NCI-H2107 treated with DMSO at 0.1 percent for 48 hours (cell line): ENCODE measurements at regions not wholly inside any gene's neighbourhood (a gene's known extent, or its start where the extent isn't known, plus 50 kb on each side); places are given as distances from the start of the nearest gene placed in this dataset.
"Not testable (repeated sequence)": the region's sequence is repeated elsewhere in the genome, so short reads cannot be mapped to it uniquely, and the experiment has no call there.

Source experiments
- DNase-seq: peaks from one replicate; lab custom pipeline; 2025; ENCODE audit not compliant: unreplicated experiment; lab: John Stamatoyannopoulos, UW

GRCh38 chr17:54666559-54666958 is 234.1 kb upstream of the TOM1L1 start:
- no peak for DNase-seq

DNA sequence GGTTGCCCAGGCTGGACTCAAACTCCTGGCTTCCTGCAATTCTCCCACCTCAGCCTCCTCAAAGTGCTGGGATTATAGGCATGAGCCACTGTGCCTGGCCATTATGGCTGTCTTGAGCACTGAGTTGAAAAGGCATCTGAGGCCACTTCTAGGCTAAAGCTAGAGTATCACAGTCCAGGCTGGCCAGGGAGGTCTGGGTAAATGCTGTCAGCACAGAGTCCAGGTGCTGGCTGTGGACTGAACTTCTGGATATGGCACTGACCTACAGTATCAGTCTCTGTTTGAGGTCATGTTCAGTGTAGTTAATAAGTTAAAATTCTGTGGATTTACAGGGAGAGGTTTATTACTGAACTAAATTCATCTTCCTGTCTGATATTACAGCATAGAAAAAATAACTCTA is 222.5 kb upstream of the TOM1L1 start:
- DNase-seq: no peak

- no peak for DNase-seq
Measured at GRCh38 chr17:54680410-54680809, 220.2 kb upstream of the TOM1L1 start.

GRCh38 chr17:54694287-54694887 is 206.3 kb upstream of the TOM1L1 start:
- DNase-seq: no peak

DNA sequence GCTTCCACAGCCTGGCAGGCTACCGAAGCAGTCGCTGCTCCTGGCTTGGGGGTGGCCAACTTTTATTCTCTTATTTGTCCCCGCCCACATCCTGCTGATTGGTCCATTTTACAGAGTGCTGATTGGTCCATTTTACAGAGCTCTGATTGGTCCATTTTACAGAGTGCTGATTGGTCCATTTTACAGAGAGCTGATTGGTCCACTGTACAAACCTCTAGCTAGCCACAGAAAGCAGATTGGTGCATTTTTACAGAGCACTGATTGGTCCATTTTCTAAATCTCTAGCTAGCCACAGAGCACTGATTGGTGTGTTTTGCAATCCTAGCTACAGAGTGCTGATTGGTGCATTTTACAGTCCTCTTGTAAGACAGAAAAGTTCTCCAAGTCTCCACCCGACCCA is 187.9 kb upstream of the TOM1L1 start:
- not testable (repeated sequence) for DNase-seq

DNA sequence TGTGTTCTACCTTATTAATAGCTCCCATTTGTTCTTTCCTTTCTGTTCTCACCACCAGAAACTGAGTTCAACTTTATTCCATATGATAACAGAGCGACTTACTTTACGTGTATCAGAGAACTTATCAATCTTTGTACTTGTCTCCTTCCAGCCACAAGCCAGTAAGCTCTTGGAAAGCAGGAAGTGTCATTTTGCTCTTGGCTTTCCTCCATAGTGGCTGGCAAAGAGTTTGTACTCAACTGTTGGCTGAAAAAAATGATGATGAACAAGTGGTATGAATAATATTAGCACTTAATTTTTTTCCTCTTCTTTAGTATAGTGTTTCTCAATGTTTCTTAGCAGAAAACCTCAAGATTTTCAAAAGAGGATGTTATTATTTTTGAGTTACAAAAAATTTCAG is 182.4 kb upstream of the TOM1L1 start:
- DNase-seq: no peak

- DNase-seq: no peak
Measured at GRCh38 chr17:54727624-54728023, 173.0 kb upstream of the TOM1L1 start.

- DNase-seq: no peak
Measured at GRCh38 chr17:54736573-54736972, 164.1 kb upstream of the TOM1L1 start.

GRCh38 chr17:54738496-54738895 is 162.2 kb upstream of the TOM1L1 start:
- DNase-seq: no peak

- DNase-seq: no peak
Measured at GRCh38 chr17:54744750-54745149, 155.9 kb upstream of the TOM1L1 start.

- no peak for DNase-seq
Measured at GRCh38 chr17:54745239-54745638, 155.4 kb upstream of the TOM1L1 start.

GRCh38 chr17:54745862-54746261 is 154.8 kb upstream of the TOM1L1 start:
- DNase-seq: no peak

DNA sequence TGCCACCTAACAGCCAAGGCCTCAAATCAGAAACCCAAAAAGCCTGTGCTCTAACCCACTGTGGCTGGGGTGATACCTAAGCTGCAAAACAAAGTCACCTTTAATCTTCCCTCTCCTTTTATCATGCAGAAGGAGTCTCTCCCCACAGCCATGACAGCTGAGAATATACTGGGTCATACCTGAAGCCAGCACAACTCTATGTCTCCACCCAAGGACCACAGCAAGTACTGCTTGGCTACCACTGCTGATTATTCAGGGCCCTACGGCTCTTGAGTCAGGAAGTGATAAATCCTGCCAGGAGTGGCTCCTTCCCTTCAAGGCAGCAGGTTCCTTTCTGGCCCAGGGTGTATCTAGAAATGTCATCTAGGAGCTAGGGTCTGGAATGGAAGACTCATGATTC is 151.5 kb upstream of the TOM1L1 start:
- DNase-seq: no peak

DNA sequence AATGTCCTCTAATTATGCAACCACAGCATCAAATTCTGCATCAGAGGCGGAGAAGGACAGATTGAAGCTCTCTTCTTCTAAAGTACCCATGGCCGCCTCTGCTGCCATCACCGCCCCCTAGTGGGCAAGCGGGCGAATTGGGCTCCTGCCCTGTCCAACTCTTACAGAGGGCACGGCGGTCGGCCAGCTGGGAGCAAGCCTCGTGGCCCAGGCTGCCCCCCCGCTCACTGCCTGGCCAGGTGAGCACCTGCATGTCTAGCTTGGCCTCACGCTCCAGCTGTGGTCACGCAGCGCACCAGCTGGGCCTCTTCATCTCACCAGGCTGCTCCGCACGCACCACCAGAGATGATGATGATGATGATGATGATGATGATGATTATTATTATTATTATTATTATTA is 146.1 kb upstream of the TOM1L1 start:
- DNase-seq: no peak

DNA sequence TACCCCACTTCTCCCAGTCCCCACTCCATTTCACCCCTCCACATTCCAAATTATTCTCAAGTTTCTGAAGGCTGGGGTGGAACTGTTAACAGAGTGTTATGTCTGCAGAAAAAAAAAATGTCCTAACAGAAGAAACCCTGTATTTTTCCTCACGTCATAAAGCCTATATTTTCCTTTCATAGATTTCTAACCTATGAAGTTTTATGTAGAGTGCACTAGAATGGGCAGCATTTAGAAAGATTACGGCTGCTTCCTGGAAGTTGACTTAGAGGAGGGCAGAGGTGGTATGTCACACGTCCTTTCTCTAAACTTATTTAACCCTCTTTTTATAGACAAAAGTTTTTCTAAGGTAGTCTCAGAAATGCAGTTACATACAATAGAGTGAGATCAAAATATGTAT is 139.8 kb upstream of the TOM1L1 start:
- DNase-seq: no peak

DNA sequence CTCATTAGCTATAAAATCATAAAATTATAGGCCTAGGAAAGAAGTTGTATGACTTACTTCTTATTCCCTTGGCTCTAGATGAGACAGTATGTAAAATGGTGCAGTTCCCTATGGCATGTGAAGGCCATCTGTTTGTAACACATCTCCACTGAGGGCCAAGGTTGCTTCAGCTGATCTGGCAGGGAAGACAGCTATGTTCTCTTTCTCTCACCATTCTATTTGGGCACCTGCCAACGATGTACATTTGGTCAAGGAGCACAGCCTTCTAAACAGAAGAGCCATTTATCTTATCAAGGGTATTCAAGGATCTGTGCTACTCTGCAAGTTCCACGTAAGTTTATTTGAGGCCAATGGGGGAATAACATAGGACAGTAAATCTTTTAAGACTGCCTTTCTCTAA is 129.8 kb upstream of the TOM1L1 start:
- no peak for DNase-seq

GRCh38 chr17:54771409-54771915 is 129.2 kb upstream of the TOM1L1 start:
- DNase-seq: no peak

- DNase-seq: no peak
Measured at GRCh38 chr17:54780238-54780637, 120.4 kb upstream of the TOM1L1 start.

GRCh38 chr17:54781389-54781788 is 119.3 kb upstream of the TOM1L1 start:
- DNase-seq: no peak

- DNase-seq: no peak
Measured at GRCh38 chr17:54784305-54784704, 116.3 kb upstream of the TOM1L1 start.

DNA sequence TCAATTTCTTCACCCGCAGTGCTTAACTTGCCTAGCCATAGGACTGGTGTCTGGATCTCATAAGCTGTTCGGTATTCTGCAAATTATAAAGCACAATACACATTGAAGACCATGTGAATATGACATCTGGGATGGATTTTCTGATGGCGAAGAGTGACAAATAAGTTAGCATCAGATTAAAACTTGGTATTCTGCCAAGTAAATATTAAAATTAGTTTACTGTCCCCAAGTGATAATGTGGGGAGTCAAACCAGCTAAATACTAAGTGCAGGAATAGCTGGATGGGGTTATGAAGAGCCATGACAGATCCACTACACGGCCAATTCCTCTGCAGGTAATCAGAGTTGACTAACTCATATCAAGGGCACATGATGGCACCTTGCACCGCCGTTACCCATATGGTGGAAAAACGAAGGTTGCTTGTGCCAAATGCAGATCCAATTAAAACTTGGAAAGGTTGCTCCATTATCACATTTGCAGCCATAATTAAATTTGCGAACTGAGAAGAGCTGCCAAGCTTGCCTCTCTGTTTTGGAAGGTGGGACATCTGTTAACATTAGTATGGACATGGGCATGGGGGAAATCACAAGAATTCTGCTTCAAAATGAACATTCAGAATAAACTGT is 114.9 kb upstream of the TOM1L1 start:
- DNase-seq: no peak

DNA sequence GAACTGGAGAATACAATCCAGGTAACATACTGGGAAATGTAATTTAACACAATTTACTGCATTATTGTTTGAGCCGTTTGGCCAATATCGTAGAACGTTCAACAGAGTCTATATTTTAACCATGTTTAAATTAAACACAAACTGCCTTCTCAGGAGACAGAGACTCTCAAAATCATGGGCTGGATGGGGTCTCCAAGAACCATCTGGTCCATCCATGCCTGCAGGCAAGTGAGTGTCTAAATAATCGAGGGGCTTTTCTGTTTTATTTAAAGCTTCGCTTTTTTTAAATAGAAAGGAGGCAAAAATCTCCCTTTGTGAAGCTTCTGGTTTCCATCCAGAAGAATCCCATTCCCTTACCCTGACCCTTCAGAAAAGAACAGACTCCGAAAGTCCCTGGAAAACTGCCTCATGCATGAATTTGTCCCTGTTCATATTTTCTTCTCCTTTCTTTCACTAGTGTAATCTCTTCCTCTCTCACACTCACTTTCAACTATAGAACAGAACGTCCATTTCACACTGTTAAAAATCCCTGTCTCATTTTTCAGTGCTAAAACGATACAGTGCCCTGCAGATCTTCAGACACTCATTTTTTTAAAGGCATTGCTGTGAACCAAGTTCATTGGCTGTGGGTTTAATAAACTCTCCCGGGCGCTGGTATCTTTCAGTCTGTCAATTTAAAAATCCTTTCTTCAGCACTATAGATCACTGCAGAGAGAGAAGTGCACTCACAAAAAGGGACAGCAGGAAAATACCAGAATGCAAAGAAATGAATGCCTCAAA is 111.4 kb upstream of the TOM1L1 start:
- no peak for DNase-seq
